ENCODE measurements at regions not wholly inside any gene's neighbourhood (a gene's known extent, or its start where the extent isn't known, plus 50 kb on each side); places are given as distances from the start of the nearest gene placed in this dataset.

- DNase-seq (ENCODE audit: low spot score), result no peak
Measured at GRCh38 chr10:58010073-58010702, 257.5 kb downstream of the IPMK start.

- no peak for DNase-seq (ENCODE audit: low spot score)
Measured at GRCh38 chr10:58003945-58004344, 263.7 kb downstream of the IPMK start.

GRCh38 chr10:58001159-58001558 is 266.5 kb downstream of the IPMK start:
- DNase-seq (ENCODE audit: low spot score), result no peak

GRCh38 chr10:57996536-57996935 is 271.2 kb downstream of the IPMK start:
- no peak for DNase-seq (ENCODE audit: low spot score)

- DNase-seq (ENCODE audit: low spot score), result no peak
Measured at GRCh38 chr10:57993302-57993701, 274.4 kb downstream of the IPMK start.

- DNase-seq (ENCODE audit: low spot score), result no peak
Measured at GRCh38 chr10:57992321-57993077, 275.2 kb downstream of the IPMK start.

GRCh38 chr10:57988964-57989363 is 278.7 kb downstream of the IPMK start:
- no peak for DNase-seq (ENCODE audit: low spot score)

- DNase-seq (ENCODE audit: low spot score), result no peak
Measured at GRCh38 chr10:57987055-57987721, 280.5 kb downstream of the IPMK start.

GRCh38 chr10:57986422-57986821 is 281.3 kb downstream of the IPMK start:
- no peak for DNase-seq (ENCODE audit: low spot score)

GRCh38 chr10:57983281-57983791 is 284.4 kb downstream of the IPMK start:
- no peak for DNase-seq (ENCODE audit: low spot score)

GRCh38 chr10:57982091-57982490 is 285.6 kb downstream of the IPMK start:
- no peak for DNase-seq (ENCODE audit: low spot score)

- no peak for DNase-seq (ENCODE audit: low spot score)
Measured at GRCh38 chr10:57979956-57980355, 287.7 kb downstream of the IPMK start.

- no peak for DNase-seq (ENCODE audit: low spot score)
Measured at GRCh38 chr10:57979491-57979890, 288.2 kb downstream of the IPMK start.

- DNase-seq (ENCODE audit: low spot score), result no peak
Measured at GRCh38 chr10:57977262-57977661, 290.4 kb downstream of the IPMK start.

GRCh38 chr10:57973451-57973850 is 294.2 kb downstream of the IPMK start:
- no peak for DNase-seq (ENCODE audit: low spot score)

GRCh38 chr10:57972783-57973182 is 294.9 kb downstream of the IPMK start:
- no peak for DNase-seq (ENCODE audit: low spot score)

- no peak for DNase-seq (ENCODE audit: low spot score)
Measured at GRCh38 chr10:57968328-57969016, 299.2 kb downstream of the IPMK start.

GRCh38 chr10:57964351-57964750 is 303.3 kb downstream of the IPMK start:
- peak; percentile 74 for DNase-seq (ENCODE audit: low spot score)

GRCh38 chr10:57963546-57963945 is 304.1 kb downstream of the IPMK start:
- no peak for DNase-seq (ENCODE audit: low spot score)

- DNase-seq (ENCODE audit: low spot score), result no peak
Measured at GRCh38 chr10:57962839-57963238, 304.9 kb downstream of the IPMK start.

GRCh38 chr10:57961487-57961886 is 306.2 kb downstream of the IPMK start:
- DNase-seq (ENCODE audit: low spot score), result no peak

- DNase-seq (ENCODE audit: low spot score), result no peak
Measured at GRCh38 chr10:57960406-57960805, 307.3 kb downstream of the IPMK start.
